GM19351 (cell line): ENCODE measurements at regions not wholly inside any gene's neighbourhood (a gene's known extent, or its start where the extent isn't known, plus 50 kb on each side); places are given as distances from the start of the nearest gene placed in this dataset.

Experiments
- ATAC-seq: cut with Tn5 transposase; IDR thresholded peaks from one replicate; pipeline ENCODE4 v1.9.1; 2021; ENCODE audit warnings: mild to moderate bottlenecking, moderate library complexity; ENCODE audit not compliant: unreplicated experiment

DNA sequence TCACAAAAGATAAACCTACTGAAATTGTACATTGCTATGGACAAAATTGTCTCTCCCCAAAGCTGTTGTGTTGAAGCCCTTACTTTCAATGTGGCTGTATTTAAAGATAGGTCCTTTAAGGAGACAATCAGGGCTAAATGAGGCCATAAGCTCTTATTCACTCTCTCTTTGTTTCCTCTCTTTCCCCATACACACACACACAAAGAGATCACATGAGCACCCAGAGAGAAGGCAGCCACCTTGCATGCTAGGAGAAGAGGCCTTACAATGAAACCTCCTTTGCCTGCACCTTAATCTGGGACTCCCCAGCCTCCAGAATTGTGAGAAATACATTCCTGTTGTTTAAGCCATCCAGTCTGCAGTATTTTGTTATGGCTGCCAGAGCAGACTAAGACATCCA lies 1295.6 kb upstream of the CDH6 start:
- ATAC-seq, result no peak

DNA sequence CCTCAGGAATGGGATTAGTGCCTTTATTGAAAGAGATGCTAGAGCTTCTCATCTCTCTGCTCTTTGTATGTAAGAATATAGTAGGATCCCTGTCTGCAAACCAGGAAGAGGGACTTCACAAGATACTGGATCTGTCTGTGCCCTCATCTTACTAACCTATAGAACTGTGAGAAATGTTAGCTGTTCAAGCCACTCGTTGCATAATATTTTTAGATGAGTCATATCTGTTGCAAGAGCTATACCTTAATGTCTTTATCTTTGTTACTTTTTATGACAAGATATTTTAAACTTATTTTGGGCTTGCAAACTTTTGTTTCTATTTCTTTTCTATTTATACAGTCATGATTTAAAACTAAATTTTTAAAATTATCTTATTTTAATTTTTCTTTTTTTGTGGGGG lies 1296.8 kb upstream of the CDH6 start:
- ATAC-seq, result no peak

DNA sequence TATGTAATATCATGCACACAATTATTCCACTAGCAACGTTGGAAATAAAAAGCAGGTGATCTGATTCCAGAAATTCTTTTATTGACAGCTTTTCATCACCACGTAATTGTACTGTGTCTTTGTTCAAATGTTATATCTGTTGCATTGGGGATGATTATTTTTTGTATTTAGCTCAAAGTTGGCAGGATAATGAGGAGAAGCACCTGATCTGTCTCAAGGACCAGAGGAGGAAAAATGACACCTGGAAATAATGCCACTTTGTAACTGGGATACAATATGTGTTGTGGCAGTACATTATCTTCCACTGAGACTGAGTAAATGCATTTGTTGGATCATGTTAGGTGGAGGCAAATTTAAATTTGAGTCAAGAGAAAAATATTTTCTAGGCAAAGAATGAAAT lies 1298.8 kb upstream of the CDH6 start:
- no peak for ATAC-seq

DNA sequence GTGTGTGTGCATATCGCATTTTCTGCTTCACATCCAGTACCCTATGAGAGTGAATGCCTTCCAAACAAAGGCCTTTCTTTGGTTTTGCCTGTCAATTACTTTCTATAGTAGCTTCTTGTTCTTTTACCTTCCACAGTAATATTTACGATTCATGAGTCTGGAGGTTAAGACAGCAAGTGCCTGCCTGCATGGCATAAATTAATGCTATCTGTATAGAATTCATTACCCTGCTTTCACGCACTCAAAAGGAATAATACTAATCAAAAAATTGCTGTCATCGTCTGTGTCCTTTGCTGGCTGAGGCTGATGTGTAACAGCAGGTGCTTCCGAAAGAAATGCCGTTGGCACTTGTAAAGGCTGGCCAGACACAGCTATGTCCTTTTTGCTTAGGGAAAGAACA lies 1304.4 kb upstream of the CDH6 start:
- ATAC-seq, result no peak

DNA sequence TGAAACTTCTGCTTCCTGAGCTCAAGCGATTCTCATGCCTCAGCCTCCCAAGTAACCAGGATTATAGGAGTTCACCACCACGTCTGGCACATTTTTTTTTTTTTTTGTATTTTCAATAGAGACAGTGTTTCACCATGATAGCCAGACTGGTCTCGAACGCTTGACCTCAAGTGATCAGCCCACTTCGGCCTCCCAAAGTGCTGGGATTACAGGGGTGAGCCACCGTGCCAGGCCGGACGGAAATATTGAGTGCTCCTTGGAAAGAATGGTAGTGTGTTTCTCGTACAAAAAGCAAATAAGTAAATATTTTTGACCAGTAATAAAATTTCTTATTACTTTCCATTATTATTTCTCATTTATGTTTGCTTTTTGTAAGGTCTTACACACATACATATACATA lies 1307.9 kb upstream of the CDH6 start:
- ATAC-seq, result no peak

GRCh38 chr5:29882036-29882435 lies 1311.5 kb upstream of the CDH6 start:
- ATAC-seq, result no peak

DNA sequence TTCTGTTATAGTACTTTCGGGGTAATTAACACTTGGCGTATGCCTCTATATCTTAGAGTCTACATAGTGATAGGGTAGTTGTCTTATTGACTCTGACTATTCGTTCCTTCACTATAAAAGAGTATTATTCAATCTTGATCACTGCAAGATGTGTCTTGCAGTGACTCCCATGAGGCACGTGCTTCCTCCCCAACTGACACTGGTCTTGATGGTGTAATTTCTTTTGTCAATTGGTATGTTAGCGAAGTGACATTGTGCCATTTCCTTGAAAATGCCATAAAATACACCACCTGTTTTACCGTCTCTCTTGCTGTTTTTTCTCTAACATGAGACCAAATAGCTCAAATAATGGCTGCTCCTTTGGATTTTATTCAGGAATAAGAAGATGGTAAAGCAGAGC lies 1314.1 kb upstream of the CDH6 start:
- no peak for ATAC-seq

DNA sequence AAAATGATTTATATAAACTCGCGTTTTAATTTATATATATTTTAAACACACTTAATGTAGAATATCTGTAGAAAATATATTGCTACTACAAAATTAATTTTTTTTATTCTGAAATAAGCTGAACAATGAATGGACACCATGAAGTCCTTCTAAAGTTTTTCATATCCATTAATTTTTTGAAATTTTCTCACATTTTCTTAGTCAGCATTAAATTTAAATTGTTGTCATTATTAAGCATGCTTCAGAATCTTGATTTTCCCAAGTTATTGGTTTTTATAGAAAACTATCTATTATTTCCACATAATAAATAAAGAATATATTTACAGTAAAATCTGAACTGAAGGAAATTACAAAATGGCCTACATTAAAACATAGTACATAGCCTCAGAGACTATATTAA lies 1314.9 kb upstream of the CDH6 start:
- no peak for ATAC-seq

DNA sequence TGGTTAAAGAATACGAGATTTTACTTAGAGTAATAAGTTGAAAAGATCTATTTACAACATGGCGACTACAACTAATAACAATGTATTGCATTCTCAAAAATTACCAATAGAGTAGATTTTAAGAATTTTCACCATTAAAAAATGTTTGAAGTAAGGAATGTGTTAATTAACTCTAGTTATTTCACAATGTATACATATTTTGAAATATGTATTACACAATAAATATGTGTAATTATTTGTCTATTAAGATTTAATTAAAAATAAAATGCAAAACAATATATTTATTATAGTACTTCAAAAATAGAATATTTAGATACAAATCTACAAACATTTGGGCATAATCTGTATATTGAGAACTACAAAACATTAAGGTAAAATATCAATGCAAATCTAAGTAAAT lies 1326.3 kb upstream of the CDH6 start:
- no peak for ATAC-seq

DNA sequence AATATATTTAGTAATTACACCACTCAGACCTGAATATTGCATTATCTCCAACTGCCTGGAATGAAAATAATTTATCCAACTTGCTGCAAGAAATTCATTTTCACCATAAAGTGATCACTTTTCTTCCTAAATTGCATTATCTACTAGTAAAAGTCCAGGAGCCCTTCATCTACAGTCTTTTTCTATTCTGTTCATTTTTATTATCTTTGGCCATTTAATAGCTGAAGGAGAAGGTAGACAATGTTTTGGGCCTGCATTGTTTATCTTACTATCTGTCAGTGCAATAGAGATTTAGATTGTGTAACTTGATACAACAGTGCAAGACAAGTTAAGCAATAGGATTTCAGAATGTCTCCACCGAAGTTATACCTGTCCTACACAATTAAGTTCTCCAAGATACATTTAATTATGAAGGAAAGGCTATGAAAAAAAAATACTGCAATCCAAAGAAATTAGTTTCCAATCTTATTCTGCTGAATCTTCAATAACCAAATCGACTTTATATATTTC lies 1339.7 kb upstream of the CDH6 start:
- no peak for ATAC-seq

GRCh38 chr5:29852329-29852728 lies 1341.2 kb upstream of the CDH6 start:
- no peak for ATAC-seq

- ATAC-seq, result no peak
These were observed 1348.3 kb upstream of the CDH6 start for GRCh38 chr5:29845206-29845605.

DNA sequence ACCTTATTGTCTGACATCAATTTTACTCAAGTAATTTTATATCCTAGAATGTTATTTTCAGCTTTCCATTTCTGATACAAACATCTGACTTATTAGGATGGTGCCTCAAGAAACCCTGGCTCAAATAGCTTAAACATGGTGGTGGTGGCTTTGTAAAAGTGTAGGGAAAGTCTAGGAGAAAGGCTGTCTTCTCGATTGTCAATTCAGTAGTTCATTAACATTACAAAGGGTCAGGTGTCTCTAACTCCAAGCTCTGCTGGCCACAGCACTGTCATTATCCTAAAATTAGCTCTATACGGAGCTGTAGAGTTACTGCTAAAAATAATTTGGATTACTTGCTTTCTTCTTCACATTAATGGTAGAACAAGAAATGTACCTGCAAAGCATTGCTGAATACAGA lies 1360.1 kb upstream of the CDH6 start:
- no peak for ATAC-seq

GRCh38 chr5:29822521-29822920 lies 1371.0 kb upstream of the CDH6 start:
- no peak for ATAC-seq

GRCh38 chr5:29811914-29812679 lies 1381.4 kb upstream of the CDH6 start:
- no peak for ATAC-seq

GRCh38 chr5:29805804-29806203 lies 1387.7 kb upstream of the CDH6 start:
- no peak for ATAC-seq

DNA sequence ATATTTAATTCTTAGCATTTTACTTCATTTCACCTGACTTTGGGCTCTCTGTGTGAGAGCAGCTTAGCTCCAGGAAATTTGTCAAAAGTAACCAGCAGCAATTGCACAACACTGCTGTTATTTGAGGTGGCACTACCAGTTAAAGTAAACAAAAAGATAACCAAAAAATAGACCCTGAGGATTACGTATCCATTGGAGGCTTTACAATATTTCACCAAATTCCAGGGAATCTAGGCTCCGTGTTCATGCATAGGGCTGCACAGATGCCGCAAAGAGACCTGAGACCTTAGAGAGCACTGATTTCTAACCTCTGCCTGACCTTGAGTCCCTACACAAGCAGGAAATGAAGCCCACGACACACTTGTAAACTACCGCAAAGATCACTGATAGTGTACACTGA lies 1392.7 kb upstream of the CDH6 start:
- ATAC-seq, result no peak

DNA sequence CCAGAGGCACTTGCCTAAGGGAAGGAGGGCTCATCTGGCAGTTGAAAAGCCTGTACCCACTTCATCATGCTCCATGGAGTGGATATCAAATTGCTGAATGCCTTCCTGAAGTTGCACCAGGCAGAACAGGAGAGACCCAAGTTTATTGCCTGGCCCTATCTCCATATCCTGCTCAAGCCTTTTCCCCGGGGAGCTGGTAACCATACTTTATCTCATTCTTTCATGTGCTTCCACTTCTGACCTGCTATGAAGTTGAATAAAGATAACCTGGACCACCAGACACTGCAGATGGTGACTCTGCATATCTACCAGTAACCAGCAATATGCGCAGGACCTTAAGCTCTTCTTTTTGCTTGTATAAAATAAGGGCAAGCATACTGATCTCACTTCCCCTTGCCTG lies 1397.5 kb upstream of the CDH6 start:
- no peak for ATAC-seq

GRCh38 chr5:29795096-29795652 lies 1398.3 kb upstream of the CDH6 start:
- no peak for ATAC-seq

GRCh38 chr5:29794141-29794787 lies 1399.2 kb upstream of the CDH6 start:
- ATAC-seq, result no peak

DNA sequence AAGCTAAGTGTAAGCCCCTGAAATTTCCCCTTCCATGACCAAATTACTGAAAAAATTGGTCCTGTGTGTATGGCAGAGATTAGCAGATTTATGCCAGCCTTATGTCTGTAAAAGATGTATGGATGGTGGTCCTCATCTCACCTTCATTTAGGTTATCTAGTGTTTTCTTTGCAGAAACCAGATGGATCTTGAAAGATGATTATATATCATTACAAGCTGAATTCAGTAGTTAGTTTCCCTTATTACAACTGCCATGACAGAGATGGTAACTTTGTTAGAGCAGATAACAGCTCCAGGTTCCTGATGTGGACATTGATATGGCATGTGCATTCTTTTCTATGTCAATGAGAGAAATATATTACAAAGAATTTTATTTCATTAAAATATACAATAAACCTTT lies 1403.2 kb upstream of the CDH6 start:
- no peak for ATAC-seq

DNA sequence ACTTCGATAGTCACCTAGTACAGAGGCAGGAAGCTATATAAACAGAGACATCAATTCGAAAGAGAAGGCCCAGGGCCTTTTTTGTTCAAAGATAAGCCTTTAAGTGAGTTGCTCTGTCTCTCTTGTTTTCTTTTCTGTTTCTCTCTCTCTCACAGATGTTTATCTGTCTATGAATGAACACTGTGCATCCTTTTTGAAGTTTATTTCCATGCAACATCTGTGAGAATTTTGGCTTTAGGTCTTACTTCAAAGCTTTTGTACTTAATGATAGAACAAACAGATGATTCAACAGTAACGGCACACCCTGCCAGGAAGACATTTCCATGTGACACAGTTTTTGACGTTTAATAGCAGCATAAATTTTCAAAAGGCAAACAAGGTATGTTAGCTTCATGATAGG lies 1413.1 kb upstream of the CDH6 start:
- ATAC-seq, result no peak
